Effector memory CD8-positive, alpha-beta T cell (primary cell): ENCODE measurements at regions not wholly inside any gene's neighbourhood (a gene's known extent, or its start where the extent isn't known, plus 50 kb on each side); places are given as distances from the start of the nearest gene placed in this dataset.

Source experiments
- ATAC-seq: fragments of 150-1000 bp; cut with Tn5 transposase; replicated peaks from 2 replicates; pipeline ENCODE4 v1.10.0; 2021; ENCODE audit warnings: mild to moderate bottlenecking, moderate library complexity
- DNase-seq, 3 experiments: peaks; one replicate each; pipeline ENCODE4 v3.0.0; 2021
- H3K27ac Mint-ChIP-seq, 2 donors: one replicate each; pipeline ENCODE4 v1.8.0; 2022; ENCODE audit warnings: mild to moderate bottlenecking in 2 of 2, mixed read lengths in 2 of 2, moderate library complexity in 2 of 2
- H3K27me3 Mint-ChIP-seq, 2 donors: one replicate each; pipeline ENCODE4 v1.8.0; 2022; ENCODE audit warnings: mixed read lengths in 2 of 2
- H3K36me3 Mint-ChIP-seq: one replicate; pipeline ENCODE4 v1.8.0; 2022; ENCODE audit warnings: mild to moderate bottlenecking, moderate library complexity, mixed read lengths; ENCODE audit not compliant: insufficient read depth
- H3K4me1 Mint-ChIP-seq, 2 donors: one replicate each; pipeline ENCODE4 v1.8.0; 2022; ENCODE audit warnings: low read depth in 2 of 2, mixed read lengths in 2 of 2
- H3K4me3 Mint-ChIP-seq, 2 donors: one replicate each; pipeline ENCODE4 v1.8.0; 2022; ENCODE audit warnings: mild to moderate bottlenecking in 2 of 2, mixed read lengths in 2 of 2, moderate library complexity in 2 of 2
- H3K9me3 Mint-ChIP-seq, 2 donors: one replicate each; pipeline ENCODE4 v1.8.0; 2022; ENCODE audit warnings: mixed read lengths in 2 of 2

DNA sequence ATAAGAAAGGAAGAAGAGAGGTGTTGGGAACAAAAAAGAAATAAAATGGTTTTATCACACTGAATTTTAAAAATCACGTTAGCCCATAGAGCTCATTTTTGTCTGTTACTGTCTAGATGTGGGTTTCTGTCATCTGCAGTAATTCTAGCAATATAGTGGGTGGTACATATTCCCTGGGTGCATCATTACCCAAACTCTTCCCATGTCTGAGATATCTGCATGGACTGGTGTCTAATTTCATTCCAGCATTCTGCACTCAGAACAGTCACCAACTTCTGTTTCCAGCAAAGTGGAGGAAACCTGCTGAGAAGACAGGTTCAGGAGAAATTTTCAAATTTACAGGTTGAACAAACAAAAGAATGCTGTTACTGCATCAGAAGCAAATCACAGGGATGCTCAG lies 263.8 kb downstream of the CDH11 start:
- ATAC-seq (no peak), DNase-seq (no peak)
- Mint-ChIP-seq H3K4me1 (no peaks in the 10 kb centered on the region), H3K4me3 (no peak overlapping the region), H3K36me3 (peaks cover under 1% of the 10 kb centered on the region), H3K9me3 (peaks cover 10 to 14% of the 10 kb centered on the region in 2 donors), H3K27me3 (no peaks in the 10 kb centered on the region), H3K27ac (no peak overlapping the region)

DNA sequence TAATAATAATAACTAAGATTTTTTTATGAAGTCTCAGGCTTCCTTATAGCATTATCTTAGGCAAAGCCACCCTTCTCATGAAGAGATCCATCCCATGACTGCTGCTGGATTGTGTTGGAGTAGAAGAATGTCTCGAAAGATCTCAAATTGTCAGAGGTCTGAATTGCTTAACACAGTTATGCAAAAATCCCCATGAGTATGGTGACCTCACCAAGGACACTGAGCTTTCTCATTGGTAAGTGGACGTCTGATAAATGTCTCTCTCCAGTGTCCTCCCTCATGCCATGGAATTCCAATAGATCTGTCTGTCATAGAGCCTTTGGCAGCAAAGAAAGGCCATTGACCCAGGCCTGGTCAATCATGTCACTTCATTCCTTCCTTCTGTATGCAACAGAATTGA lies 264.5 kb downstream of the CDH11 start:
- Mint-ChIP-seq H3K27me3 (no peaks in the 10 kb centered on the region), H3K27ac (no peak overlapping the region), H3K9me3 (peaks cover 10 to 14% of the 10 kb centered on the region in 2 donors), H3K36me3 (peaks cover 3% of the 10 kb centered on the region), H3K4me3 (no peak overlapping the region), H3K4me1 (no peaks in the 10 kb centered on the region)
- ATAC-seq (no peak), DNase-seq (no peak)

DNA sequence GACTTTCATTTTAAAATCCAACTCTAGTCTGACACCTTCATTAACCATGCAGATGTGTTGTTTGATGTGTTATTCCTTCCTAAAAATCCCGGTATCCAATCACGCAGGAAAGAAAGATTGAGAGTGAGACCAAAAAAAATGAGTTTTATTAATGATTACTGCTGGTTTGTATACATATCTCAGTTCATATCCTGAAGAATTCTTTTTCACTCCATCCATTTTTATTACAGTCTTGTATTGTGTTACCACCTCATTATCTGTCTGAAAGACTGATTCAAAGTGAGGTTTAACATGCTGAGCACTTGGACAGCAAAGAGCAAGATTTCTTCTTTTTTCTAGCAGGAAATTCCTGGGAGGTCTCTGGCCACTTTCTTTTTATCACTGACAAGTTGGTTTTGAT lies 268.3 kb downstream of the CDH11 start:
- H3K36me3 Mint-ChIP-seq, result peaks cover 3% of the 10 kb centered on the region

DNA sequence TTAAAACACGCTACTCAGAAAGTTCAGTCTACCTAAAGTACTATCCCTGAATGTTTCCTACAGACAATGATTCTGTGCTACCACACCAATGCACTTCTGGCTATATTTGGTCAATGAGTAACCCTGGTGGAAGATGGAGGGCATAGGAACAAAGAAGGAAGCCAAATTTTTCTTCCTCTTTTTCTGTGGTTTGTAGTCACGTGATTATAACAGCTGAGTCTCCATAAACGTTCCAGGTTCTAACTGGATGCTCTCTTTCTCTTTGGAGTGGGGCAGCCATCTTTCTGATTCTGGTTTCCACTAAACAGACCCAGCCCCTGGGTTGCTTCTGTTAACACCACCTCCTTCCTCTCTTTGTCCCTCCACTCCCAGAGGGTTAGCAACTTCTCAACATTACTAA lies 274.9 kb downstream of the CDH11 start:
- no peak for ATAC-seq
- Mint-ChIP-seq H3K27me3 (no peaks in the 10 kb centered on the region), H3K4me1 (no peaks in the 10 kb centered on the region), H3K4me3 (no peak overlapping the region), H3K36me3 (no peaks in the 10 kb centered on the region), H3K9me3 (peaks cover 2 to 17% of the 10 kb centered on the region in 2 donors), H3K27ac (no peak overlapping the region)
- DNase-seq, result no peak

More for the DNA sequence above, 268.3 kb downstream of the CDH11 start:
- peaks cover 0 to 7% of the 10 kb centered on the region in 2 donors for H3K9me3 Mint-ChIP-seq
- H3K27ac Mint-ChIP-seq, result no peak overlapping the region
- H3K27me3 Mint-ChIP-seq, result no peaks in the 10 kb centered on the region
- no peak for DNase-seq
- ATAC-seq, result no peak
- H3K4me1 Mint-ChIP-seq, result no peaks in the 10 kb centered on the region
- no peak overlapping the region for H3K4me3 Mint-ChIP-seq

DNA sequence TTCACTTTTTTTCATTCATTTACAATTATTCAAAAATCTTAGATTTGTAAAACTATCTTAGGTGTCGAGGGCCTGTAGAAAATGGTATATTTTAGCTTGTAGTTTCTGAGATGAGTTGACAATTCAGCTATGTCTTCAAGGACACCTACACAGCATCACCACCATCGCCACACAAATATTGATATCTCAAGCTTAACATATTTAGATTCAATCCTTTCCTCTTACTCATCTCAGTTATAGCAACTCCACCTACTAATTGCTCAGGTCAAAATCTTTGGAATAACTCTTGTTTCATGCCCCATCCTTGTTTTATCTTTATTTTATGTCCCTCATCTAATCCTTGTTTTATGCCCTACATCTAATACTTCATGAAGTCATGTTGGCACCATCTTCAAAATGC lies 276.8 kb downstream of the CDH11 start:
- peaks cover 6 to 33% of the 10 kb centered on the region in 2 donors for H3K9me3 Mint-ChIP-seq
- no peak for ATAC-seq
- H3K4me3 Mint-ChIP-seq, result no peak overlapping the region
- no peak overlapping the region for H3K27ac Mint-ChIP-seq
- H3K4me1 Mint-ChIP-seq, result no peaks in the 10 kb centered on the region
- DNase-seq, result no peak
- H3K36me3 Mint-ChIP-seq, result no peaks in the 10 kb centered on the region
- no peaks in the 10 kb centered on the region for H3K27me3 Mint-ChIP-seq

DNA sequence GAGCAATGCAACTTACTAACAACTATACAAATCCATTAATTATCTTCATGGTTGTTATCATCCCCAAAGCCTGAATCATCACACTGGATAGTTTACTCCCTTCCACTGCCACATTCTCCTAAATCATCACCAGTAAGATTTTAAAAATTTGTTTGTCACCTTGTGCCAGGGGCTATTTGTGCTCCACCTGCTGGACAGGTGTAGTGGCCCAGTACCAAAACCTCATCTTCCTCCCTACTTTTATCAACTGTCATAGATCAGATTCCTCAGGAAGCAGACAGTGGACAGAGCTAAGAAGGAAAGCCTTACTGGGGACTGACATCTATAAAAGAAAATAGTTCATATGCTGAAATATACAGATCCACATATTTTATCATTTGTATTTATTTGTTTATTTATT lies 280.4 kb downstream of the CDH11 start:
- Mint-ChIP-seq H3K4me1 (no peaks in the 10 kb centered on the region), H3K27me3 (no peaks in the 10 kb centered on the region), H3K36me3 (no peaks in the 10 kb centered on the region), H3K27ac (no peak overlapping the region), H3K9me3 (peaks cover 6 to 38% of the 10 kb centered on the region in 2 donors), H3K4me3 (no peak overlapping the region)
- ATAC-seq (no peak), DNase-seq (no peak)

DNA sequence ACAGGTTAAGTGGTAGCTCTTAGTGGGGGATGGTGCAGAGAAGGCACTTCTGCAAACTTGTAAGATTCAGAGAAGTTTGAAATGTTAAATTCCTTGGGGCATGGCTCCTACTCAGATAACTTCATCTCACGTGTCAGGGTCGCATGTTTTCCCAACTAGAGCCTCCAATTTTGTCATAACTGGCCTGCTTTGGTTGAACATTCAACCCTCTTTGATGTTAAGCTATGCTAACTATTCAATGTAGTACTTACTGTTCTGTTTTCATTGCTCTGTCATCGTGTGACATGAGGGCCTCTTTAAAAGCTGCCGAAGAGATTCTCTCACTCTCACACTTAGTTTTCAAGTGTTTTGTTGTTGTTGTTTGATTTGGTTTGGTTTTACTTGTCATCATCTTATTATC lies 280.8 kb downstream of the CDH11 start:
- no peaks in the 10 kb centered on the region for H3K27me3 Mint-ChIP-seq
- H3K4me3 Mint-ChIP-seq, result no peak overlapping the region
- H3K36me3 Mint-ChIP-seq, result no peaks in the 10 kb centered on the region
- H3K27ac Mint-ChIP-seq, result no peak overlapping the region
- peaks cover 8 to 38% of the 10 kb centered on the region in 2 donors for H3K9me3 Mint-ChIP-seq
- H3K4me1 Mint-ChIP-seq, result no peaks in the 10 kb centered on the region
- ATAC-seq (no peak), DNase-seq (no peak)

DNA sequence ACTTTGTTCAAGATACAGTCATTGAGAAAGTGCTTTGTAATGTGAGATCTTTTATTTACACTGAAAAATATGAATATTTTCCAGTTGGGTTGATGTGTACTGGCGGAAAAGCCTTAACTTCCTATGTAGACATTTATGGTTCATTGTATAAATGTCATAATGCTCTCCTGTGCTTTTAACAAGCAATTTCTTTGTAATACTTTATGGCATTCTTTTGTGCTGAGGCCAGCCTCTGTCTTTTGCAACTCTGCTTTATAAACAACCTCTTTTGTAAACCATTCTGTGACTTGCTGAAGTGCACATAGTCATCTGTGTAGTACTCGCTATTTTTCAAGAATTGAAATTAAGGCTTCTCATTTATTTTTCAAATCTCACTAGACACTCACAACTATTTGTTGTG lies 291.2 kb downstream of the CDH11 start:
- Mint-ChIP-seq H3K4me3 (no peak overlapping the region), H3K36me3 (no peaks in the 10 kb centered on the region), H3K27ac (no peak overlapping the region), H3K4me1 (no peaks in the 10 kb centered on the region), H3K9me3 (peaks cover 10 to 14% of the 10 kb centered on the region in 2 donors), H3K27me3 (no peaks in the 10 kb centered on the region)
- no peak for ATAC-seq
- DNase-seq, result no peak

DNA sequence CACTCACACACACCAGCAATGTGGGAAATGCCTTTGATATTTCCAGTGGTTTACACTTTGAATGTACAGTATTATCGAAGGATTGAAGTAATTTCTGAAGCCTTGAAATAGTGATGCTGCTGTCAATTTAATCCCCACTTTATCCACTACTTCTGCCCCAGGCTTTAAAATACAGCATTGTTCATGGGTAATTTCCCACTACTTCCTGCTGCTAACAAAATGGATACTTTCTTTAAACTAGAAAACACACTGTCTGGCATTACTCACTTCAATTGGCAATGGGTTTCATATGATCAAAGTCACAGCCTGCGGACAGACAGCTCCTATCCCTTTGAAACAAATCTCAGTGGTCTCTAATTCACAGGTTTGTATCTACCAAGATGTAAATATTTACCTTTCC lies 292.2 kb downstream of the CDH11 start:
- Mint-ChIP-seq H3K36me3 (no peaks in the 10 kb centered on the region), H3K4me3 (no peak overlapping the region), H3K27me3 (no peaks in the 10 kb centered on the region), H3K9me3 (peaks cover 6 to 7% of the 10 kb centered on the region in 2 donors), H3K4me1 (no peaks in the 10 kb centered on the region), H3K27ac (no peak overlapping the region)
- DNase-seq (no peak), ATAC-seq (no peak)

DNA sequence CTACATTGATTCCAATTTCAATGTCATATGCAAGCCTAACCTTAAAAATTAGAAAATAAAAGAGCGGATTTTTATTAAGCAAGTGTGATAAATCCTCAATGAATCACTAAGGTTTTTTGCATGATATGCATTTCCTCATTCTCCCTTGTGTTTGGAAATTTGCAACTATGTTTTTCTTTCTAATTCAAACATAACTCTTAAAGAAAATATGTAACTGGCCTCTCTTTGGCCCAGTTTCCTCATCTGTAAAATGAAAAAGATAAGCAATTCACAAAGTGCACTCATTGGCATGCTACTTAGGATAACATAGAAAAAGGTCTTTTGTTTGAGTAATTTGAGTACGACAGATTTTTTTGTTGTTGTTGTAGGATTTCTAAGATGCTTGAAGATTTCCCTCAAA lies 295.5 kb downstream of the CDH11 start:
- no peaks in the 10 kb centered on the region for H3K27me3 Mint-ChIP-seq
- no peak overlapping the region for H3K4me3 Mint-ChIP-seq

DNA sequence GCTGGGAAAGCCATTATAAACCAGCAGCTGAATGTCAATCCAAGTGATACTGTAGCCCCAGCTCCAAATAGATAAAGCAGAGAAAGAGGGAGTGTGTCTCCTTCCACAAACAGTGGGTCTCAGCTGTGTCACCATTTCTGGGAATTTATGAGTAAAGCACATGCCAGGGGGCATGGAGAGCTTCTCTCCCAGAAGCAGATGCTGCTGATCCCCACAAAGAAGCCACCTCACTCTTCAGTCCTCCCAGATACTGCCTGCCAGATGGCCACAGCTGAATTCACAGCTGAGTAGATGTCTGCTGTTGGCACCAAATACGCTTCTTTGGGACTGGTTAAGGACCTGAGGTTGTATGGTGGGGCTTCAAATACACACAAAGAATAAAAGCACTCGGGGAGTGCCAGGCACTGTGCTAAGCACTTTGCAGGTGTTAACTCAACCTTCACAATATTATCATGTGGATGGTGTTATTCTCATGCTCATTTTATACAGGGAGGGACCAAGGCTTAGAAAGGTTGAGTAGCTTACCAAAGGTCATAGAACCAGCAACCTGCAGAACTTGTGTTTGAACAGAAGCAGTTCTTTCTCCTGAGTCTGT lies 298.3 kb downstream of the CDH11 start:
- no peak for ATAC-seq
- Mint-ChIP-seq H3K4me3 (no peak overlapping the region), H3K27me3 (no peaks in the 10 kb centered on the region), H3K27ac (no peak overlapping the region), H3K36me3 (no peaks in the 10 kb centered on the region), H3K4me1 (no peaks in the 10 kb centered on the region), H3K9me3 (peaks cover 4 to 15% of the 10 kb centered on the region in 2 donors)
- no peak for DNase-seq

More for the DNA sequence above, 295.5 kb downstream of the CDH11 start:
- Mint-ChIP-seq H3K27ac (no peak overlapping the region), H3K4me1 (no peaks in the 10 kb centered on the region), H3K36me3 (no peaks in the 10 kb centered on the region), H3K9me3 (peaks cover 2 to 15% of the 10 kb centered on the region in 2 donors)
- DNase-seq (no peak), ATAC-seq (no peak)

DNA sequence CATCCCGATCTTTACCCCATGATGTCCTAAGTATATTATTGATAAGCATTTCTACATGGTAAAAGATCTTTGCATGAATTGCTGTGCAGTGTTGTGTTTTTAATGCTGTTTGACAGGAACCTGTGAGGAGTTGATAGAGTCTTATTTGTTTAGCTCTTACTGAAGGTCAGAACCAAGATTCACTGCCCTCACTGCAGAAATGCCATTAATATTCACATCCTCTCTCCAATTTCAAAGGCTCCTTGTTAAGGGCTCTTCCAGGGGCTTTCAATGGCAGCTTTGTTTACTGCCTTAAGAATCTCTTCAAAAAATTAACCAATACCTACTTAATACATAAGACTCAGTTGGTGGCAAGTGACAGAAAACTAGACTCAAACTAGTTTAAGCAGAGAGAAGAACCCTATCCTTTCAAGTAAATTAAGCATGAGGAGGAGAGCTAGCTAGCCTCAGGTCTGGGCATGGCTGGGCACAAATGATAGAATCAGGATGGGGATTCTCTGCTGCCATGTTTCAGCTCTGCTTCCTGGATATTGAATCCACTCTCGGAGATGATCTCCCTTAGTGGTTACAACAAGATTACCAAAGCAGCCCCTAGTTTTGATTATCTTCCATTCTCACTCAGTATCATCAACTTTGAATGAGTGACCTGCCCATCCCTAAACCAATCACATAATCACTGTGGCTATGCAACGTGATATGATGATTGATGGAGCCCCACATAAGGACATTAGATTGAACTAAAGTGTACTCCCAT lies 311.8 kb downstream of the CDH11 start:
- DNase-seq (no peak), ATAC-seq (no peak)
- Mint-ChIP-seq H3K27ac (no peak overlapping the region), H3K36me3 (no peaks in the 10 kb centered on the region), H3K4me1 (no peaks in the 10 kb centered on the region), H3K9me3 (peaks cover 12 to 24% of the 10 kb centered on the region in 2 donors), H3K27me3 (no peaks in the 10 kb centered on the region), H3K4me3 (no peak overlapping the region)

DNA sequence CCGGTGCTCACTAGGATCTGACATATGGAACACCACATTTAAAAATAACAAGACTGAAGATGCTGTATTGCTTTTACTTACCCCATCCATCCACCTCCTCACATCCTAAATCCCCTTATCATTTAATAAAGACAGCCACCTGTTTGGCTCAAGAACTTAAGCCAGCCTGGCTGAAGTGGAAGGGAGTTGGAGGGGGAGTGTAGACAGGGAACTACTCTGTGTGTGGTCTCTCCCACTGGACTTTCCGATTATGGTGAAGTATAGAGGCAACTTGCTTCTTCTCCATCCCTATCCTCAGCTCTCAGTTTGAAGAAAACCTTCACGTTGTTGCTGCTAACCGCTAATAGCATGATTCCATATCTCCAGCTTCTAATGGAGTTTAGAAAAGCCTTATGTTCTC lies 313.4 kb downstream of the CDH11 start:
- Mint-ChIP-seq H3K27ac (no peak overlapping the region), H3K4me1 (no peaks in the 10 kb centered on the region), H3K9me3 (peaks cover 9 to 31% of the 10 kb centered on the region in 2 donors), H3K4me3 (no peak overlapping the region), H3K27me3 (no peaks in the 10 kb centered on the region), H3K36me3 (no peaks in the 10 kb centered on the region)
- no peak for ATAC-seq
- DNase-seq, result no peak

DNA sequence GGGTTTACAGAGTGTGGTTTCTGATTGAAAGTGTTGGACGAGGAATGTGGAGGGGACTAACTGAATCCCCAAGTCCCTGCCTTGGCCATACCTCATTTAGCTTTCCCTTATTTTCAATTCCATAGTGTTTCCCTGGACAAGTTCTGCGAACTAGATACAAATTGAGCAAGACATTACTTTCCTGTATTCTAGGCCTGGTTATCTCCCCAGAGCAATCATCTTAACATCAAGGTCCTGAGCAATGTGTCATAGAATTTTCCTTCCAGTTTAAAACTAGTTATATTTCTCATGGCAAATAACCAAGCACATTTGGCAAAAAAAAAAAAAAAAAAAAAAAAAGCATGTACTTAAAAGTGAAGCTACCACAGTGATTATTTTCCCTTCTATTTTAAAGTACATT lies 330.1 kb downstream of the CDH11 start:
- DNase-seq (no peak), ATAC-seq (no peak)
- Mint-ChIP-seq H3K36me3 (no peaks in the 10 kb centered on the region), H3K4me1 (no peaks in the 10 kb centered on the region), H3K4me3 (no peak overlapping the region), H3K27me3 (no peaks in the 10 kb centered on the region), H3K9me3 (peaks cover 11 to 19% of the 10 kb centered on the region in 2 donors), H3K27ac (no peak overlapping the region)
